A673 (cell line): ENCODE measurements at regions not wholly inside any gene's neighbourhood (a gene's known extent, or its start where the extent isn't known, plus 50 kb on each side); places are given as distances from the start of the nearest gene placed in this dataset.

Experiments used
- BruUV-seq: library from RNA; stranded (reverse); fragments of 400-500 nt; replicated peaks from 2 replicates; lab custom pipeline; 2021; lab: Mats Ljungman, UMichigan
- CTCF ChIA-PET: fragments of 300-600 bp; sonication (Branson Sonifier 250); formaldehyde crosslinking; loops from one replicate; lab custom pipeline; 2022; ENCODE audit warnings: antibody characterized with exemption; lab: Charles Lee
- POLR2A ChIA-PET: fragments of 300-600 bp; sonication (Branson Sonifier 250); formaldehyde crosslinking; loops from one replicate; lab custom pipeline; 2022; ENCODE audit warnings: antibody characterized with exemption; ENCODE audit not compliant: low non-redundant PET; lab: Charles Lee
- DNase-seq: peaks from one replicate; pipeline ENCODE4 v3.0.0-alpha.2; 2015; ENCODE audit warnings: low spot score
- H3K27ac ChIP-seq: fragments of 200-600 bp; sonication (generic); 2 replicates; pipeline ENCODE4 v1.5.1; 2016; ENCODE audit warnings: mixed run types, low read depth, mild to moderate bottlenecking, mixed read lengths, antibody characterized with exemption, low read length; ENCODE audit not compliant: poor library complexity, severe bottlenecking
- H3K27me3 ChIP-seq: fragments of 200-600 bp; sonication (generic); replicated peaks from 2 replicates; pipeline ENCODE4 v1.6.1; 2017; ENCODE audit warnings: mixed run types, low read depth, mild to moderate bottlenecking, mixed read lengths, antibody characterized with exemption, low read length; ENCODE audit not compliant: insufficient read depth, poor library complexity
- H3K36me3 ChIP-seq: fragments of 200-600 bp; sonication (generic); 2 replicates; pipeline ENCODE4 v1.6.1; 2016; ENCODE audit warnings: mixed run types, mild to moderate bottlenecking, mixed read lengths, antibody characterized with exemption, low read length; ENCODE audit not compliant: insufficient read depth, poor library complexity, severe bottlenecking
- H3K4me1 ChIP-seq: fragments of 200-600 bp; sonication (generic); 2 replicates; pipeline ENCODE4 v1.6.1; 2017; ENCODE audit warnings: mixed run types, mild to moderate bottlenecking, mixed read lengths, antibody characterized with exemption, low read length; ENCODE audit not compliant: insufficient read depth, poor library complexity, severe bottlenecking
- H3K4me3 ChIP-seq: fragments of 200-600 bp; sonication (generic); 2 replicates; pipeline ENCODE4 v1.5.1; 2016; ENCODE audit warnings: low read depth, mixed run types, mild to moderate bottlenecking, mixed read lengths, low read length; ENCODE audit not compliant: poor library complexity, severe bottlenecking
- H3K9me3 ChIP-seq: fragments of 200-600 bp; sonication (generic); 2 replicates; pipeline ENCODE4 v1.6.1; 2016; ENCODE audit warnings: mixed run types, low read depth, mild to moderate bottlenecking, mixed read lengths, antibody characterized with exemption, low read length; ENCODE audit not compliant: poor library complexity, severe bottlenecking
- EZH2 ChIP-seq: fragments of 200-600 bp; sonication (generic); IDR thresholded peaks from 2 replicates; pipeline ENCODE4 v1.6.1; 2017; ENCODE audit warnings: borderline replicate concordance, low read depth, mild to moderate bottlenecking, mixed read lengths, antibody characterized with exemption, low read length; ENCODE audit not compliant: poor library complexity, severe bottlenecking
- intact Hi-C: fragments of 100-400 bp; cut with micrococcal nuclease; formaldehyde crosslinking; loops from one replicate; pipeline ENCODE4 v1.10.0; 2022; ENCODE audit not compliant: unreplicated experiment
- TF ChIP-seq, protein P1 (sequence below): fragments of 300-800, 200-600 bp; sonication (generic); conservative IDR thresholded peaks from 2 replicates; pipeline ENCODE4 v1.5.1; 2017; ENCODE audit warnings: low read depth, mild to moderate bottlenecking, antibody characterized with exemption, low read length, moderate library complexity, mixed read lengths

DNA sequence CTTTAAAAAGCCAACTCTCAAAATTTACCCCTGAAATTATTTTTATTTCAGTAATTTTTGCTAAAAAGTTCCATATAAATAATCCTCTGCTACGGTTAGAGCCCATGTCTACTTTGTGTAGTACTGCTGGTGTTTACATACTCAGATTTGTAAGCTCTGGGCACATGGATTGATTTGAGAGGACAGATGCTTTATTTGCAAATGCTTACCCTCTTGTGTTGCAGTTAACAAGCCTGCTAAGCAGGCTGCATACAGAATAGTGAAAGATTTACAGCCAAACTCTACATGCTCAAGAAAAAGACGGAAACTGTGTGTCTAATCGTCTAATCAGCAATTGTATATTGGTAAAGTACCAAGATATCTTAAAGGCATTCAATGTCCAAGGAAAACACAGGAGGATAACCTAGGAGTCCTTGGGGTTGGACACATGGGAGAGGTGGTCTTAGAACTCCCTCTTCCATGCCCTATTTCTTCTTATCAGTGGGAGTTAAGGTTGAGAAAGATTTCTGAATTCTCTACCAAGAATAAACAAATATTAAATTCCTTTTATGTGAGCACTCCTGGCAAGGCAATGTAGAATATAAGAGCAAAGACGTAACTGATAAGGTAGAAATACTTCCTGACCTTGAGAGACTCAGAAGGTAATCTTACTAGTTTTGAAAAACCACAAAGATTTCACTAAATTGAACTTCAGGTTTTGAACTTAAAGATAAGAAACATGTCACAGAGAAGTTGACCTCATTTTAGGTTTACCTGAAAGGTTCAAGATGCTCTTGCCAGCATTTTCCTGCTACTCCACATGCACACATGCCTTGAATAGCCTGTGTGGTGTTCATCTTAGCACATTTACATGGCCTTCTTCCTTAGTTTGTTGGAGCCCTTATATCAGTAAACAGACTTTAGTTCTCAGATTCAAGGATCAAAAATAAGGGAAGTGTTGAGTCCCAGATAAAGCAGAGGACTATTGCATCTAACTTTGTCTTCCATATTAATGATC is 1216.5 kb downstream of the SORCS3 start:
- H3K4me1 ChIP-seq = peaks cover 5% of the 10 kb centered on the region
- TF ChIP-seq EZH2 = no peak
- TF ChIP-seq, protein P1, sequence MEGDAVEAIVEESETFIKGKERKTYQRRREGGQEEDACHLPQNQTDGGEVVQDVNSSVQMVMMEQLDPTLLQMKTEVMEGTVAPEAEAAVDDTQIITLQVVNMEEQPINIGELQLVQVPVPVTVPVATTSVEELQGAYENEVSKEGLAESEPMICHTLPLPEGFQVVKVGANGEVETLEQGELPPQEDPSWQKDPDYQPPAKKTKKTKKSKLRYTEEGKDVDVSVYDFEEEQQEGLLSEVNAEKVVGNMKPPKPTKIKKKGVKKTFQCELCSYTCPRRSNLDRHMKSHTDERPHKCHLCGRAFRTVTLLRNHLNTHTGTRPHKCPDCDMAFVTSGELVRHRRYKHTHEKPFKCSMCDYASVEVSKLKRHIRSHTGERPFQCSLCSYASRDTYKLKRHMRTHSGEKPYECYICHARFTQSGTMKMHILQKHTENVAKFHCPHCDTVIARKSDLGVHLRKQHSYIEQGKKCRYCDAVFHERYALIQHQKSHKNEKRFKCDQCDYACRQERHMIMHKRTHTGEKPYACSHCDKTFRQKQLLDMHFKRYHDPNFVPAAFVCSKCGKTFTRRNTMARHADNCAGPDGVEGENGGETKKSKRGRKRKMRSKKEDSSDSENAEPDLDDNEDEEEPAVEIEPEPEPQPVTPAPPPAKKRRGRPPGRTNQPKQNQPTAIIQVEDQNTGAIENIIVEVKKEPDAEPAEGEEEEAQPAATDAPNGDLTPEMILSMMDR = no peak
- BruUV-seq = no TSS peak
- no peaks in the 10 kb centered on the region for H3K36me3 ChIP-seq
- H3K9me3 ChIP-seq = no peaks in the 10 kb centered on the region
- no peaks in the 10 kb centered on the region for H3K27me3 ChIP-seq
- H3K4me3 ChIP-seq = no peak overlapping the region
- POLR2A ChIA-PET = interaction anchor here (0.6 kb wide), 1 partner anchor 94 kb away, joined by 5 read pairs; no protein-coding TSS in a partner anchor
- CTCF ChIA-PET = no interaction called here
- DNase-seq = no peak
- H3K27ac ChIP-seq = no peak overlapping the region
- intact Hi-C loops = no loop called here

DNA sequence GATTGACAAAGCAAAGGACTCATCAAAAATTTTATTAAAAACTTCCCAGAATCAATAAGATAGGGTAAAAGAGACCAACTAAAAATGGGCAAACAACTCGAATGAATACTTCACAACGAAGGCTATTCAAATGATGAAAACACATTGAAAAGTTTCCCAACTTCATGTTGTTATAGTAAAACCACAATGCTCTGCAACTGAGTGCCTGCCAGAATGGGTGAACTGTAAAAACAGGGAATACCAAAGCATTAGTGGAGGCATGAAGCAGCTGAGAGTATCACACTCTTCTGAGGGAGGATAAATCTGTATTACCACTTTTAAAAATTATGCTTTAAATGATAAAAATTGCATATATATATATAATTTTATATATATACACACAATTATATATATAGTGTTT is 1214.7 kb downstream of the SORCS3 start:
- no peaks in the 10 kb centered on the region for H3K27me3 ChIP-seq
- no peaks in the 10 kb centered on the region for H3K36me3 ChIP-seq
- DNase-seq = no peak
- H3K27ac ChIP-seq = no peak overlapping the region
- ChIA-PET POLR2A (no interaction called here), CTCF (no interaction called here)
- H3K9me3 ChIP-seq = no peaks in the 10 kb centered on the region
- no TSS peak for BruUV-seq
- H3K4me3 ChIP-seq = no peak overlapping the region
- intact Hi-C loops = no loop called here
- H3K4me1 ChIP-seq = peaks cover 5% of the 10 kb centered on the region
- TF ChIP-seq EZH2 = no peak
- TF ChIP-seq, protein P1 = no peak

DNA sequence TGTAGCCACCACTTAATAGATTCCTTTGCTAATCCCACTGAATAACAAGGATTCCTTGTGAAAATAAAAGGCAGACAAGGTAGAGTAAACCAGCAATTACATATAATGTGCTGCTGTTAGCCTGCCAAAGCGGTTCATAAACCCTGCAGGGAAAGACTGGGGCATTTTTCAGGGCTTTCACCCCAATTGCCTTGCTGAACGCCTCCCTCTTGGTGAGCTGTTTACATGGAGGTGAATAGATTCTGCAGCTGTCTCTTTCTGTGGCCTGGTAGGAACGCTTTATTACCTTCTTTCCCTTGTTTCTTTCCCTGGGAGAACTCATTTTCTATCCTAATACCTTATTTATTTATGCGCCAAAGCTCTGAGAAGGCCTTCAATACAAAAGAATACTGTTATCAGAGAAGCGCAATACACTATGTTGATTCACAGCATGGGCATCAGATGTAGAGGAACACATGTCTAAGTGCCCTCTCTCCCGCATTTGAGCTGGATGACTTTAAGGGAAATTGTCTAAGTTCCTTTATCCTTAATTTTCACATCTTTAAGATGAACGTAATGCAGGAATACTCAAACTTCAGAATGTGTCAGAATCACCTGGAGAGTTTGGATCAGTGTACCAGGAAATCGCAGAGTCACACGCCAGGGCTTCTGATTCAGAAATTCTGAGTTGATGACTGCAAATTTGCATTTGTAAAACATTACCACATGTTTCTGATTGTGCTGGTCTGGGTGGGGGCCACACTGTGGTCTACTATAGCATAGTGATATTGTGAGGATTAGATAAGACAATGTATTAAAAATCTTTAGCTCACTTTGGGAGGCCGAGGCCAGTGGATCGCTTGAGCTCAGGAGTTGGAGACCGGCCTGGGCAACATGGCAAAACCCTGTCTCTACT is 1203.8 kb downstream of the SORCS3 start:
- POLR2A ChIA-PET = no interaction called here
- H3K36me3 ChIP-seq = no peaks in the 10 kb centered on the region
- no peak overlapping the region for H3K27ac ChIP-seq
- TF ChIP-seq, protein P1 = no peak
- no peak for TF ChIP-seq EZH2
- H3K9me3 ChIP-seq = no peaks in the 10 kb centered on the region
- intact Hi-C loops = no loop called here
- no TSS peak for BruUV-seq
- no peak for DNase-seq
- no peak overlapping the region for H3K4me3 ChIP-seq
- no peaks in the 10 kb centered on the region for H3K27me3 ChIP-seq
- H3K4me1 ChIP-seq = peaks cover 48% of the 10 kb centered on the region
- CTCF ChIA-PET = no interaction called here
